Endodermal cell (in vitro differentiated cells): ENCODE measurements at regions not wholly inside any gene's neighbourhood (a gene's known extent, or its start where the extent isn't known, plus 50 kb on each side); places are given as distances from the start of the nearest gene placed in this dataset.

Experiments used
- DNase-seq: peaks from one replicate; pipeline ENCODE4 v3.0.0-alpha.2; 2017
- H3K27ac ChIP-seq: 2 replicates; pipeline ENCODE4 v1.5.1; 2013; ENCODE audit warnings: mild to moderate bottlenecking, low read depth, low read length, moderate library complexity
- H3K27me3 ChIP-seq: 2 replicates; pipeline ENCODE4 v1.6.1; 2013; ENCODE audit warnings: mild to moderate bottlenecking, low read length, moderate library complexity; ENCODE audit not compliant: insufficient read depth, control insufficient read depth, poor library complexity, severe bottlenecking
- H3K36me3 ChIP-seq: 2 replicates; pipeline ENCODE4 v1.7.0; 2013; ENCODE audit warnings: mild to moderate bottlenecking, low read length, moderate library complexity; ENCODE audit not compliant: control insufficient read depth, insufficient read depth
- H3K4me1 ChIP-seq: one replicate; pipeline ENCODE4 v1.7.0; 2013; ENCODE audit warnings: low read length; ENCODE audit not compliant: control insufficient read depth, insufficient read depth
- H3K4me3 ChIP-seq: 2 replicates; pipeline ENCODE4 v1.5.1; 2013; ENCODE audit warnings: mild to moderate bottlenecking, low read length, moderate library complexity
- H3K9ac ChIP-seq: 2 replicates; pipeline ENCODE4 v1.6.1; 2013; ENCODE audit warnings: mild to moderate bottlenecking, low read length, moderate library complexity; ENCODE audit not compliant: poor library complexity, severe bottlenecking; ENCODE audit errors: extremely low read depth
- H3K9me3 ChIP-seq: 2 replicates; pipeline ENCODE4 v1.6.1; 2013; ENCODE audit warnings: mild to moderate bottlenecking, low read length, moderate library complexity; ENCODE audit not compliant: control insufficient read depth
- H3K27ac Mint-ChIP-seq: 2 replicates; pipeline ENCODE4 v1.8.0; 2020; ENCODE audit warnings: mixed read lengths
- H3K27me3 Mint-ChIP-seq: 2 replicates; pipeline ENCODE4 v1.8.0; 2021; ENCODE audit warnings: mild to moderate bottlenecking, mixed read lengths; ENCODE audit not compliant: insufficient read depth
- H3K36me3 Mint-ChIP-seq: 2 replicates; pipeline ENCODE4 v1.8.0; 2020; ENCODE audit warnings: low read depth, mixed read lengths
- H3K4me1 Mint-ChIP-seq: 2 replicates; pipeline ENCODE4 v1.8.0; 2020; ENCODE audit warnings: mixed read lengths
- H3K4me3 Mint-ChIP-seq: 2 replicates; pipeline ENCODE4 v1.8.0; 2020; ENCODE audit warnings: mild to moderate bottlenecking, moderate library complexity, mixed read lengths
- H3K9me3 Mint-ChIP-seq: 2 replicates; pipeline ENCODE4 v1.8.0; 2020; ENCODE audit warnings: mild to moderate bottlenecking, mixed read lengths
- WGBS, 2 experiments: methylation state at CpG; one replicate each; pipeline versions ENCODE4 v1.1.5 to v1.1.7; 2013; ENCODE audit warnings: missing lambda C conversion rate in 2 of 2, mixed read lengths in 1 of 2; ENCODE audit not compliant: insufficient coverage in 1 of 2, insufficient read length in 1 of 2; 5-methylcytosine and 5-hydroxymethylcytosine counted together
- TF ChIP-seq, protein P1 (sequence below): fragments of 200-600 bp; sonication (generic); conservative IDR thresholded peaks from 2 replicates; pipeline ENCODE4 v1.5.0; 2021; ENCODE audit warnings: antibody characterized with exemption, mild to moderate bottlenecking

GRCh38 chr9:6695121-6695814 is 49.7 kb upstream of the GLDC start:
- H3K27me3 ChIP-seq, result no peaks in the 10 kb centered on the region
- Mint-ChIP-seq H3K4me3 (no peak overlapping the region), H3K4me1 (peaks cover 2% of the 10 kb centered on the region), H3K9me3 (no peaks in the 10 kb centered on the region), H3K36me3 (no peaks in the 10 kb centered on the region), H3K27me3 (no peaks in the 10 kb centered on the region), H3K27ac (no peak overlapping the region)
- H3K4me3 ChIP-seq, result no peak overlapping the region
- H3K27ac ChIP-seq, result no peak overlapping the region
- no peak for DNase-seq
- H3K4me1 ChIP-seq, result no peaks in the 10 kb centered on the region
- TF ChIP-seq, protein P1, sequence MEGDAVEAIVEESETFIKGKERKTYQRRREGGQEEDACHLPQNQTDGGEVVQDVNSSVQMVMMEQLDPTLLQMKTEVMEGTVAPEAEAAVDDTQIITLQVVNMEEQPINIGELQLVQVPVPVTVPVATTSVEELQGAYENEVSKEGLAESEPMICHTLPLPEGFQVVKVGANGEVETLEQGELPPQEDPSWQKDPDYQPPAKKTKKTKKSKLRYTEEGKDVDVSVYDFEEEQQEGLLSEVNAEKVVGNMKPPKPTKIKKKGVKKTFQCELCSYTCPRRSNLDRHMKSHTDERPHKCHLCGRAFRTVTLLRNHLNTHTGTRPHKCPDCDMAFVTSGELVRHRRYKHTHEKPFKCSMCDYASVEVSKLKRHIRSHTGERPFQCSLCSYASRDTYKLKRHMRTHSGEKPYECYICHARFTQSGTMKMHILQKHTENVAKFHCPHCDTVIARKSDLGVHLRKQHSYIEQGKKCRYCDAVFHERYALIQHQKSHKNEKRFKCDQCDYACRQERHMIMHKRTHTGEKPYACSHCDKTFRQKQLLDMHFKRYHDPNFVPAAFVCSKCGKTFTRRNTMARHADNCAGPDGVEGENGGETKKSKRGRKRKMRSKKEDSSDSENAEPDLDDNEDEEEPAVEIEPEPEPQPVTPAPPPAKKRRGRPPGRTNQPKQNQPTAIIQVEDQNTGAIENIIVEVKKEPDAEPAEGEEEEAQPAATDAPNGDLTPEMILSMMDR, result no peak
- no peaks in the 10 kb centered on the region for H3K9me3 ChIP-seq
- H3K9ac ChIP-seq, result no peak overlapping the region
- WGBS, 2 experiments, result 90 to 99% methylated on average over 7 of the region's 7 CpGs
- no peaks in the 10 kb centered on the region for H3K36me3 ChIP-seq
